K562 (cell line): ENCODE measurements at regions not wholly inside any gene's neighbourhood (a gene's known extent, or its start where the extent isn't known, plus 50 kb on each side); places are given as distances from the start of the nearest gene placed in this dataset.

ENCODE experiments used
- ATAC-seq: fragments of 200-7000 bp; cut with Tn5 transposase; 3 replicates; pipeline ENCODE4 v1.9.1; 2020; ENCODE audit warnings: moderate library complexity
- BruUV-seq: library from RNA; stranded (reverse); fragments of 400-500 nt; replicated peaks from 2 replicates; lab custom pipeline; 2021; lab: Mats Ljungman, UMichigan
- CTCF ChIA-PET: fragments of 300-600 bp; formaldehyde crosslinking; extraction: SDS; loops from one replicate; lab custom pipeline; 2021; ENCODE audit warnings: low intra/inter-chr PET ratio; lab: Yijun Ruan, JAX
- POLR2A ChIA-PET: fragments of 300-600, 350-650 bp; sonication (Branson Sonifier 250); formaldehyde crosslinking; extraction: SDS; loops from one replicate; lab custom pipeline; 2021; ENCODE audit warnings: antibody characterized with exemption, inconsistent platforms; lab: Yijun Ruan, JAX
- DNase-seq, 4 experiments: peaks; one replicate each; pipeline versions ENCODE4 v3.0.0 to v3.0.0-alpha.2; 2011 to 2018; ENCODE audit warnings: low spot score in 3 of 4, mixed read lengths in 3 of 4; ENCODE audit errors: extremely low read depth in 1 of 4
- FAIRE-seq: peaks from 2 replicates; lab custom pipeline; 2011; peaks lifted over from hg19 to GRCh38; lab: Jason Lieb, UNC
- H2AFZ ChIP-seq: 2 replicates; pipeline ENCODE4 v1.6.0; 2011; ENCODE audit warnings: low read depth, low read length, control low read depth, inconsistent platforms
- H3K27ac ChIP-seq: fragments of 200-600 bp; 3 replicates; pipeline ENCODE4 v1.8.0; 2011; ENCODE audit warnings: low read depth, mild to moderate bottlenecking, control low read depth, inconsistent platforms, low read length, moderate library complexity, mixed read lengths; ENCODE audit errors: extremely low read depth
- H3K27me3 ChIP-seq, 2 experiments: fragments of 300-600 bp in 1 of 2; 2 replicates in 1 of 2; 3 replicates in 1 of 2; pipeline versions ENCODE4 v1.6.0 to v1.8.0; 2011; ENCODE audit warnings: inconsistent platforms in 2 of 2, low read length in 2 of 2, mild to moderate bottlenecking in 1 of 2, mixed read lengths in 1 of 2, moderate library complexity in 1 of 2; ENCODE audit not compliant: control insufficient read depth in 2 of 2, insufficient read depth in 2 of 2
- H3K36me3 ChIP-seq: fragments of 300-600 bp; 3 replicates; pipeline ENCODE4 v1.8.0; 2011; ENCODE audit warnings: mild to moderate bottlenecking, low read length, inconsistent platforms; ENCODE audit not compliant: control insufficient read depth, insufficient read depth
- H3K4me1 ChIP-seq, 2 experiments: fragments of 200-600 bp in 1 of 2; replicated peaks in 1 of 2; 2 replicates in 1 of 2; 3 replicates in 1 of 2; pipeline versions ENCODE4 v1.5.1 to v1.8.0; 2011; ENCODE audit warnings: inconsistent platforms in 2 of 2, low read length in 2 of 2, mild to moderate bottlenecking in 1 of 2, mixed read lengths in 1 of 2, moderate library complexity in 1 of 2; ENCODE audit not compliant: control insufficient read depth in 2 of 2, insufficient read depth in 2 of 2
- H3K4me2 ChIP-seq: 2 replicates; pipeline ENCODE4 v1.6.1; 2011; ENCODE audit warnings: low read length, control low read depth, inconsistent platforms, mixed read lengths; ENCODE audit not compliant: insufficient read depth
- H3K4me3 ChIP-seq: fragments of 200-600 bp; sonication (generic), shearing (Covaris generic); 2 replicates; pipeline ENCODE4 v1.5.1; 2016; ENCODE audit warnings: control low read depth, inconsistent platforms
- H3K79me2 ChIP-seq: fragments of 200-600 bp; 3 replicates; pipeline ENCODE4 v1.8.0; 2011; ENCODE audit warnings: low read length, inconsistent platforms; ENCODE audit not compliant: control insufficient read depth, insufficient read depth
- H3K9ac ChIP-seq, 2 experiments: 2 replicates each; pipeline versions ENCODE4 v1.6.0 to v1.6.1; 2011; ENCODE audit warnings: low read depth in 2 of 2, low read length in 2 of 2, control low read depth in 1 of 2, inconsistent platforms in 1 of 2, mild to moderate bottlenecking in 1 of 2, mixed read lengths in 1 of 2; ENCODE audit not compliant: insufficient read depth in 1 of 2
- H3K9me1 ChIP-seq: one replicate; pipeline ENCODE4 v1.6.0; 2011; ENCODE audit warnings: inconsistent platforms, mild to moderate bottlenecking, low read length, moderate library complexity; ENCODE audit not compliant: control insufficient read depth, insufficient read depth
- H3K9me3 ChIP-seq: replicated peaks from 2 replicates; pipeline ENCODE4 v1.5.1; 2011; ENCODE audit warnings: low read depth, low read length, inconsistent platforms; ENCODE audit not compliant: control insufficient read depth, insufficient read depth
- H4K20me1 ChIP-seq: replicated peaks from 2 replicates; pipeline ENCODE4 v1.6.1; 2011; ENCODE audit warnings: low read length, inconsistent platforms, mixed read lengths; ENCODE audit not compliant: control insufficient read depth, insufficient read depth
- ATF1 ChIP-seq, 2 experiments: fragments of 450-650 bp in 1 of 2; IDR thresholded peaks; 2 replicates each; pipeline ENCODE4 v1.6.1; 2016; ENCODE audit warnings: missing compliant biosample characterization in 1 of 2, missing genetic modification characterization in 1 of 2
- CBFA2T2 ChIP-seq: fragments of 450-650 bp; conservative IDR thresholded peaks from 2 replicates; pipeline ENCODE4 v1.6.1; 2017; ENCODE audit warnings: mild to moderate bottlenecking
- FOXK2 ChIP-seq, 2 experiments: fragments of 450-650 bp; IDR thresholded peaks in 1 of 2; conservative IDR thresholded peaks in 1 of 2; 2 replicates each; pipeline ENCODE4 v1.6.1; 2016; ENCODE audit warnings: low read depth in 2 of 2, mild to moderate bottlenecking in 1 of 2
- HINFP ChIP-seq: fragments of 450-650 bp; conservative IDR thresholded peaks from 2 replicates; pipeline ENCODE4 v1.6.1; 2016; ENCODE audit warnings: missing genetic modification characterization, low read depth, mild to moderate bottlenecking, control low read depth, missing compliant biosample characterization
- NKRF ChIP-seq: fragments of 450-650 bp; IDR thresholded peaks from 2 replicates; pipeline ENCODE4 v1.6.1; 2016; ENCODE audit warnings: borderline replicate concordance
- NR2C1 ChIP-seq, 2 experiments: fragments of 450-650 bp; IDR thresholded peaks; 2 replicates each; pipeline ENCODE4 v1.6.1; 2017; ENCODE audit warnings: mild to moderate bottlenecking in 2 of 2, antibody characterized with exemption in 1 of 2, inconsistent platforms in 1 of 2, missing compliant biosample characterization in 1 of 2, missing genetic modification characterization in 1 of 2
- OTX1 ChIP-seq: fragments of 450-650 bp; formaldehyde crosslinking; IDR thresholded peaks from 2 replicates; pipeline ENCODE4 v1.4.0; 2022; ENCODE audit warnings: mild to moderate bottlenecking
- RBM14 ChIP-seq: fragments of 200-400 bp; formaldehyde crosslinking; IDR thresholded peaks from 2 replicates; pipeline ENCODE4 v1.6.1; 2018; ENCODE audit warnings: low read depth, mild to moderate bottlenecking, low read length, moderate library complexity, borderline replicate concordance; ENCODE audit not compliant: insufficient read depth
- SREBF1 ChIP-seq: fragments of 150-350 bp; IDR thresholded peaks from 2 replicates; pipeline ENCODE4 v1.6.1; 2014; ENCODE audit warnings: antibody characterized with exemption, low read depth, low read length, borderline replicate concordance
- ZBED1 ChIP-seq: IDR thresholded peaks from 2 replicates; pipeline ENCODE4 v1.6.1; 2014
- ZNF24 ChIP-seq: fragments of 450-650 bp; IDR thresholded peaks from 2 replicates; pipeline ENCODE4 v1.6.1; 2016
- ZNF347 ChIP-seq: fragments of 450-650 bp; formaldehyde crosslinking; IDR thresholded peaks from 2 replicates; pipeline ENCODE4 v1.4.0; 2020; ENCODE audit warnings: low read depth, mild to moderate bottlenecking, moderate library complexity
- ZNF444 ChIP-seq: fragments of 250-450 bp; sonication (Bioruptor Pico); IDR thresholded peaks from 2 replicates; pipeline ENCODE4 v1.4.0; 2020; ENCODE audit warnings: mild to moderate bottlenecking, moderate library complexity
- ZNF586 ChIP-seq: fragments of 450-650 bp; formaldehyde crosslinking; conservative IDR thresholded peaks from 2 replicates; pipeline ENCODE4 v1.4.0; 2020; ENCODE audit warnings: mild to moderate bottlenecking, moderate library complexity
- ZNF609 ChIP-seq: sonication (generic); formaldehyde crosslinking; IDR thresholded peaks from 2 replicates; pipeline ENCODE4 v1.8.1; 2023; ENCODE audit warnings: missing genetic modification reagents, mild to moderate bottlenecking, borderline replicate concordance
- ZNF707 ChIP-seq: fragments of 250-450 bp; sonication (Bioruptor Pico); conservative IDR thresholded peaks from 2 replicates; pipeline ENCODE4 v1.8.0; 2022; ENCODE audit warnings: inconsistent platforms, mild to moderate bottlenecking, moderate library complexity
- WGBS: fragments of 100-300 bp; shearing (Covaris generic); methylation state at CpG from one replicate; pipeline ENCODE4 v1.1.6; 2016; ENCODE audit warnings: low coverage, mixed read lengths; ENCODE audit not compliant: insufficient coverage; ENCODE audit errors: missing lambda C conversion rate; 5-methylcytosine and 5-hydroxymethylcytosine counted together
- in situ Hi-C: fragments of 300-500 bp; cut with MboI; formaldehyde crosslinking; loops from 4 replicates; pipeline ENCODE4 v1.15.0; 2018; ENCODE audit warnings: inconsistent platforms, mixed read lengths
- intact Hi-C: fragments of 100-400 bp; cut with micrococcal nuclease; formaldehyde crosslinking; loops from 2 replicates; pipeline ENCODE4 v1.14.2; 2022

GRCh38 chr14:42556551-42556950 is 949.9 kb downstream of the LRFN5 start:
- no TSS peak for BruUV-seq
- H4K20me1 ChIP-seq: no peaks in the 10 kb centered on the region
- H3K79me2 ChIP-seq: no peaks in the 10 kb centered on the region
- H3K27me3 ChIP-seq: no peaks in the 10 kb centered on the region
- POLR2A ChIA-PET: no interaction called here
- H3K4me1 ChIP-seq: no peaks in the 10 kb centered on the region
- intact Hi-C loops: no loop called here
- H3K9me1 ChIP-seq: no peaks in the 10 kb centered on the region
- H3K4me3 ChIP-seq: no peak overlapping the region
- FAIRE-seq: no peak
- CTCF ChIA-PET: no interaction called here
- no peak overlapping the region for H3K9ac ChIP-seq
- no peak overlapping the region for H3K4me2 ChIP-seq
- no peak for DNase-seq
- no peaks in the 10 kb centered on the region for H3K36me3 ChIP-seq
- in situ Hi-C loops: no loop called here
- 0% methylated on average over 2 of the region's 2 CpGs for WGBS
- H2AFZ ChIP-seq: no peak overlapping the region
- no peaks in the 10 kb centered on the region for H3K9me3 ChIP-seq
- H3K27ac ChIP-seq: no peak overlapping the region
- ATAC-seq: no peak
- TF ChIP-seq ZNF444: no peak
- no peak for TF ChIP-seq CBFA2T2
- TF ChIP-seq FOXK2 (conservative IDR thresholded peaks at IDR 0.05 in 1 of 2, IDR thresholded peaks at IDR 0.05 in 1 of 2; ENCODE audit: low read depth in 2 of 2): no peak
- no peak for TF ChIP-seq ZNF24
- TF ChIP-seq ZNF347 (CRISPR knock-in tag): no peak
- no peak for TF ChIP-seq ZBED1
- no peak for TF ChIP-seq ZNF707 (CRISPR knock-in tag)
- TF ChIP-seq ZNF609: no peak
- TF ChIP-seq NR2C1 (IDR thresholded peaks at IDR 0.05): no peak
- TF ChIP-seq NR2C1 (tag; IDR thresholded peaks at IDR 0.05): no peak
- TF ChIP-seq NKRF: no peak
- no peak for TF ChIP-seq HINFP (tag)
- no peak for TF ChIP-seq ATF1 (CRISPR knock-in tag; IDR thresholded peaks at IDR 0.05)
- TF ChIP-seq ATF1 (tag; IDR thresholded peaks at IDR 0.05): no peak
- TF ChIP-seq OTX1: no peak
- no peak for TF ChIP-seq ZNF586
- no peak for TF ChIP-seq RBM14
- no peak for TF ChIP-seq SREBF1
